Caco-2 (cell line): ENCODE measurements at regions not wholly inside any gene's neighbourhood (a gene's known extent, or its start where the extent isn't known, plus 50 kb on each side); places are given as distances from the start of the nearest gene placed in this dataset.

ENCODE experiments used
- BruUV-seq: library from RNA; stranded (reverse); fragments of 400-500 nt; replicated peaks from 2 replicates; lab custom pipeline; 2021; lab: Mats Ljungman, UMichigan
- CTCF ChIA-PET: fragments of 300-600 bp; sonication (Branson Sonifier 250); formaldehyde crosslinking; loops from one replicate; lab custom pipeline; 2022; ENCODE audit warnings: antibody characterized with exemption; lab: Charles Lee
- POLR2A ChIA-PET: fragments of 300-600 bp; sonication (Branson Sonifier 250); formaldehyde crosslinking; loops from one replicate; lab custom pipeline; 2022; ENCODE audit warnings: antibody characterized with exemption; lab: Charles Lee
- DNase-seq, 2 experiments: peaks; one replicate each; pipeline versions ENCODE4 v3.0.0 to v3.0.0-alpha.2; 2020 to 2022
- H3K27me3 ChIP-seq: replicated peaks from 2 replicates; pipeline ENCODE4 v1.6.0; 2011; ENCODE audit warnings: low read length; ENCODE audit not compliant: control insufficient read depth, insufficient read depth
- H3K36me3 ChIP-seq: 2 replicates; pipeline ENCODE4 v1.5.1; 2011; ENCODE audit warnings: low read length; ENCODE audit not compliant: control insufficient read depth, insufficient read depth
- H3K4me1 ChIP-seq: fragments of 250-450 bp; sonication (Bioruptor Pico); 2 replicates; pipeline ENCODE4 v1.5.1; 2020; ENCODE audit warnings: mild to moderate bottlenecking
- H3K4me3 ChIP-seq: 2 replicates; pipeline ENCODE4 v1.5.1; 2011; ENCODE audit warnings: low read depth, mild to moderate bottlenecking, control low read depth, low read length
- H3K9me3 ChIP-seq: fragments of 250-450 bp; sonication (Bioruptor Pico); 2 replicates; pipeline ENCODE4 v1.5.1; 2020; ENCODE audit warnings: mild to moderate bottlenecking, moderate library complexity
- H3K27ac Mint-ChIP-seq: one replicate; pipeline ENCODE4 v1.8.0; 2022; ENCODE audit warnings: mixed read lengths; ENCODE audit not compliant: unreplicated experiment
- H3K27me3 Mint-ChIP-seq: one replicate; pipeline ENCODE4 v1.8.0; 2022; ENCODE audit warnings: mixed read lengths; ENCODE audit not compliant: insufficient read depth, unreplicated experiment
- H3K36me3 Mint-ChIP-seq: one replicate; pipeline ENCODE4 v1.8.0; 2022; ENCODE audit warnings: mild to moderate bottlenecking, mixed read lengths; ENCODE audit not compliant: insufficient read depth, unreplicated experiment
- H3K4me1 Mint-ChIP-seq: one replicate; pipeline ENCODE4 v1.8.0; 2022; ENCODE audit warnings: low read depth, mixed read lengths; ENCODE audit not compliant: unreplicated experiment
- H3K4me3 Mint-ChIP-seq: one replicate; pipeline ENCODE4 v1.8.0; 2022; ENCODE audit warnings: mild to moderate bottlenecking, moderate library complexity, mixed read lengths; ENCODE audit not compliant: unreplicated experiment
- H3K9me3 Mint-ChIP-seq: one replicate; pipeline ENCODE4 v1.8.0; 2022; ENCODE audit warnings: mixed read lengths; ENCODE audit not compliant: unreplicated experiment
- CTCF ChIP-seq, 2 experiments: fragments of 200-600 bp in 1 of 2; IDR thresholded peaks; 1 replicate in 1 of 2; 2 replicates in 1 of 2; pipeline versions ENCODE4 v1.5.1 to v1.8.0; 2011 to 2022; ENCODE audit warnings: antibody characterized with exemption in 1 of 2, control low read depth in 1 of 2, inconsistent platforms in 1 of 2, low read depth in 1 of 2, low read length in 1 of 2, mild to moderate bottlenecking in 1 of 2, moderate library complexity in 1 of 2; ENCODE audit not compliant: insufficient read depth in 1 of 2, severe bottlenecking in 1 of 2, unreplicated experiment in 1 of 2
- intact Hi-C: fragments of 100-400 bp; cut with micrococcal nuclease; formaldehyde crosslinking; loops from one replicate; pipeline ENCODE4 v1.10.0; 2022; ENCODE audit not compliant: unreplicated experiment

DNA sequence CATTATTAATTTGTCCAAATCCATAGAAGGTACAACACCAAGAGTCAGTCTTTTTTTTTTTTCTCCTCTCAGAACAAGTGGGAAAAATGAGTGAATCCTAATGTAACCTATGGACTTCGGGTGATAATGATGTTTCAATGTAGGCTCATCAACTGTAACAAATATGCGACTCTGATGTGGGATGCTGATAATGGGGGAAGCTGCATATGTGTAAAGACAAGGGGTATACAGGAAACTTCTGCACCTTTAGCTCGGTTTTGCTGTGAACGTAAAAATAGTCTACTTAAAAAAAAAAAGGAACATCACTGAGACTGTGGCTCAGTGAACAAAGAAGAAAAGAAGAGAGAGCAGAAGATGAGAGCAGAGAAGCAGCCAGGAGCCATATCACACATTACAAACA lies 78.3 kb upstream of the ARHGAP32 start:
- Histone ChIP-seq H3K36me3 (no peaks in the 10 kb centered on the region), H3K4me1 (peaks cover 10% of the 10 kb centered on the region), H3K9me3 (no peaks in the 10 kb centered on the region), H3K27me3 (no peaks in the 10 kb centered on the region), H3K4me3 (no peak overlapping the region)
- no peak for TF ChIP-seq CTCF (IDR thresholded peaks at IDR 0.05; ENCODE audit: insufficient read depth in 1 of 2, low read depth in 1 of 2, low read length in 1 of 2, severe bottlenecking in 1 of 2, unreplicated experiment in 1 of 2)
- peaks cover 5% of the 10 kb centered on the region for H3K4me1 Mint-ChIP-seq
- no peak overlapping the region for H3K4me3 Mint-ChIP-seq
- no peaks in the 10 kb centered on the region for H3K9me3 Mint-ChIP-seq
- H3K27ac Mint-ChIP-seq, result no peak overlapping the region
- POLR2A ChIA-PET, result no interaction called here
- CTCF ChIA-PET, result no interaction called here
- H3K36me3 Mint-ChIP-seq, result peaks cover 5% of the 10 kb centered on the region
- intact Hi-C loops, result no loop called here
- no peak for DNase-seq
- no TSS peak for BruUV-seq
- no peaks in the 10 kb centered on the region for H3K27me3 Mint-ChIP-seq

DNA sequence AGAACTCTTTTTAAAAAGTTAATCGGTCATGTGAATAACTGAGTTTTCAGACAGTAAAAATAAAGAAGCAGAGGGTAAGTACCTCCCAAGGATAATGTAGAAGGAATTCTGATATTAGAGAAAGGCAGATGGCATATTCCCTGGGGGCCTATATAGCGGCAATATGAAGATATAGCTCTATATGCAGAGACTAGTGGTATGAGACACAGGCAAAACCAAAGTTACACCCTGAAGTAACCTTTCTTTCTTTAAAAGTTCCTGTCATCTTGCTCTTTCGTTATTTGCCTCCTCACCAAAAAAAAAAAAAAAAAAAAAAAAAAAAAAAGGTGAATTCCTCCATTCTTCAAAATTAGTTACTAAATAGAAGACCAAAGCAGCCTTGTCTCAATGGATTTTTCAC lies 76.2 kb upstream of the ARHGAP32 start:
- Histone ChIP-seq H3K9me3 (no peaks in the 10 kb centered on the region), H3K36me3 (no peaks in the 10 kb centered on the region), H3K4me3 (no peak overlapping the region), H3K27me3 (no peaks in the 10 kb centered on the region), H3K4me1 (no peaks in the 10 kb centered on the region)
- Mint-ChIP-seq H3K9me3 (no peaks in the 10 kb centered on the region), H3K27ac (no peak overlapping the region), H3K36me3 (peaks cover 5% of the 10 kb centered on the region), H3K4me1 (peaks cover under 1% of the 10 kb centered on the region), H3K4me3 (no peak overlapping the region), H3K27me3 (no peaks in the 10 kb centered on the region)
- no TSS peak for BruUV-seq
- ChIA-PET POLR2A (no interaction called here), CTCF (no interaction called here)
- intact Hi-C loops, result no loop called here
- no peak for TF ChIP-seq CTCF (IDR thresholded peaks at IDR 0.05; ENCODE audit: insufficient read depth in 1 of 2, low read depth in 1 of 2, low read length in 1 of 2, severe bottlenecking in 1 of 2, unreplicated experiment in 1 of 2)
- no peak for DNase-seq

DNA sequence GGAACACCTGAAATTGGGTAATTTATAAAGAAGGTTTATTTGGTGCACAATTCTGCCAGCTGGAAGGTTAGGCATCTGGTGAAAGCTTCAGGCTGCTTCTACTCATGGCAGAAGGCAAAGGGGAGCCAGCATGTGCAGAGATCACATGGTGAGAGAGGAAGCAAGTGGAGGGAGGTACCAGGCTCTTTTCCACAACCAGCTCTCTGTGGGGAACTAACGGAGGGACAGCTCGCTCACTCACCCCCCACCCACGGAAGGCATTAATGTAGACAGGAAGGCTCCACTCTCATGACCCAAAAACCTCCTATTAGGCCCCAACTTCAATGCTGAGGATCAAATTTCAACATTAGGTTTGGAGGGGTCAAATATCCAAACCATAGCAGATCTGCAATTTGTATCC lies 75.6 kb upstream of the ARHGAP32 start:
- intact Hi-C loops, result no loop called here
- H3K9me3 Mint-ChIP-seq, result no peaks in the 10 kb centered on the region

More for the DNA sequence above, 75.6 kb upstream of the ARHGAP32 start:
- peaks cover 5% of the 10 kb centered on the region for H3K36me3 Mint-ChIP-seq
- no peaks in the 10 kb centered on the region for H3K27me3 ChIP-seq
- BruUV-seq, result no TSS peak
- TF ChIP-seq CTCF (IDR thresholded peaks at IDR 0.05; ENCODE audit: insufficient read depth in 1 of 2, low read depth in 1 of 2, low read length in 1 of 2, severe bottlenecking in 1 of 2, unreplicated experiment in 1 of 2), result no peak
- H3K9me3 ChIP-seq, result no peaks in the 10 kb centered on the region
- ChIA-PET POLR2A (no interaction called here), CTCF (no interaction called here)
- H3K4me1 Mint-ChIP-seq, result peaks cover 7% of the 10 kb centered on the region
- no peak overlapping the region for H3K4me3 ChIP-seq
- DNase-seq, result no peak
- no peak overlapping the region for H3K27ac Mint-ChIP-seq
- H3K4me3 Mint-ChIP-seq, result no peak overlapping the region
- H3K36me3 ChIP-seq, result no peaks in the 10 kb centered on the region
- no peaks in the 10 kb centered on the region for H3K4me1 ChIP-seq
- H3K27me3 Mint-ChIP-seq, result no peaks in the 10 kb centered on the region
